ENCODE measurements at regions not wholly inside any gene's neighbourhood (a gene's known extent, or its start where the extent isn't known, plus 50 kb on each side); places are given as distances from the start of the nearest gene placed in this dataset.

- TF ChIP-seq ZNF274 (IDR thresholded peaks at IDR 0.05; ENCODE audit: low read depth, low read length), result no peak
- TF ChIP-seq YY1 (IDR thresholded peaks at IDR 0.05; ENCODE audit: insufficient read depth, insufficient read length), result no peak
These were observed 144.6 kb downstream of the ARL4C start for GRCh38 chr2:234352270-234352669.

All from NT2/D1 (cell line).